GM19324 (cell line): ENCODE measurements at regions not wholly inside any gene's neighbourhood (a gene's known extent, or its start where the extent isn't known, plus 50 kb on each side); places are given as distances from the start of the nearest gene placed in this dataset.
"Not testable (repeated sequence)": the region's sequence is repeated elsewhere in the genome, so short reads cannot be mapped to it uniquely, and the experiment has no call there.

Experiments used
- ATAC-seq: cut with Tn5 transposase; IDR thresholded peaks from one replicate; pipeline ENCODE4 v1.9.1; 2021; ENCODE audit warnings: mild to moderate bottlenecking, moderate library complexity; ENCODE audit not compliant: unreplicated experiment, low FRiP score

GRCh38 chr6:140772576-140772975 lies 1360.1 kb upstream of the GJE1 start:
- ATAC-seq: no peak

- ATAC-seq: no peak
These were observed 1364.6 kb upstream of the GJE1 start for GRCh38 chr6:140768133-140768532.

- no peak for ATAC-seq
These were observed 1365.7 kb upstream of the GJE1 start for GRCh38 chr6:140766999-140767398.

DNA sequence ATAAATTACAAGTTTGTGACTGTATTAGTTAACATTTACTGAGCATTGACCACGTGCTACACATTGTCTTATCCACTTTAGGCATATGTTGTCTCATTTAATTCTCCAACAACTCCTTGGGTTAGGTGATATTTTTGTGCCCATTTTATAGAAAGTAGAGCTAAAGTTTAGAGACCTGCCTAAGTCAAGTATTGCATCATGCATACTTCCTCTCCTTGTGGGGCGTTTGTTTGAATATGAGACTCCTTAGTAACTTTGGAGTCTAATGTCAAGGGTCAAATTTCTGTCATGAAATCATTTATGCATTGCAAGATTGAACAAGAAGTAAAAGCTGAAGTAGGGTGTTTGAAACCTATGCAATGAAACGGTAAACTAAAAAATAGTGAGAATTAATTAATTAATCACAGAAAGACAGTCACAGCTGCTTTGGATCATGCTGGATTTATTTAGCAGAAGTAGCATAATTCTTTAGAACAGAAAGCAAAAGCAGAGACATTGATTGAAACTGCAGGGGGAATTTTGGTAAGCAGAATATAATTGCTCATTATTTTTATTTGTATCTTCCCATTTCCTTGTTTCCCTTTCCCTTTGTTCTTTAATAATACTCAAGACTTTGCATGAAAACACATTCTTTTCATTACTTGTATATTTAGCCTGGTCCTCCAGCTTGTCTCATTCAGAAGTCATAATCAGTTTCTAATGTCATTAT lies 1374.4 kb upstream of the GJE1 start:
- ATAC-seq: no peak

- no peak for ATAC-seq
These were observed 1377.8 kb upstream of the CITED2 start for GRCh38 chr6:140752234-140752633.

DNA sequence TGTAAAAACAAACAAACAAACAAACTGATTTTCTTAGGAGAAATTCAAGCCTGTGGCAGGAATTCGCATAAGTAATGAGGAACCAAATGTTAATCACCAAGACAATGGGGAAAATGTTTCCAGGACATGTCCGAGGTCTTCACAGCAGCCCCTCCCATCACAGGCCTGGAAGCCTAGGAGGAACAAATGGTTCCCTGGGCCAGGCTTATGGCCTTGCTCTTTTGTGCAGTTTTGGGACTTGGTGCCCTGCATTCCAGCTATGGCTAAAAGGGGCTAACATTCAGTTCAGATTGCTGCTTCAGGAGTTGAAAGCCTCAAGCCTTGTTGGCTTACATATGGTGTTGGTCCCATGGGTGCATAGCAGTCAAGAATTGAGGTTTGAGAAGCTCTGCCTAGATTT lies 1372.7 kb upstream of the CITED2 start:
- no peak for ATAC-seq

GRCh38 chr6:140744659-140745320 lies 1370.3 kb upstream of the CITED2 start:
- no peak for ATAC-seq

DNA sequence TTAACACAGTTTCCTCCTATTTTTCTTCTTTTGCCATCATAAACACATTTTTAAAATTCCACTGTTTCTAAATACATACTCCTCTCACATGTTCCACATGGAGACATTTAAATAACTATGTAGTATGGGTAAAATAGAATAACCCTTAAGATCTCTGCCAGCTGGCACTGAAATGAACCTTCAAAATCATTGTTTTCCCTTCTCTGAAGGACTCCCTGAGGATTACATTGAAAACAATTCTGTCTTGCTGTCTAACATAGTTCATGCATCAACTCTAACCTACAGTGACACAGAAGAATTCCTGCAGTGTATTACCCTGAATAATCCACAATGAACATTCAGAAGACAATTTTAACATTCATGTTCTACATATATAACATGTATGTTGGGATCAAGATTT lies 1361.8 kb upstream of the CITED2 start:
- ATAC-seq: no peak

DNA sequence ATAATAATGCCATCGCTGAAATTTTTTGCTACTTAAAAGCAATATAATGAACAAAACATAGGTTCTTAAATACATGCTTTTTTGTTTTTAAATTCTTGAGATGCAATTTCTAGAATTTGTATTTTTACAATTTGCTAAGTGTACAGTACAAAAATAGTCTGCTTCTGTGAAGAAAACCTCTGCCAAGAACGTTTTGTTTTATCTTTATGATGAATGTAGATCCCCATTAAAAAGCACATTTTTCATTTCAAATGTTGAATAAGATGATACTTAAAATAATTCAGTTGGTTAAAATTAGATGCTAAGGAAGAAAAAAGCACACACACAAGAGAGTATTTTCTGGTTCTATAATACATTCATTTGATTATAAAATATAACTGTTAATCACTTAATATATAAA lies 1358.5 kb upstream of the CITED2 start:
- no peak for ATAC-seq

- ATAC-seq: no peak
These were observed 1357.7 kb upstream of the CITED2 start for GRCh38 chr6:140732155-140732554.

DNA sequence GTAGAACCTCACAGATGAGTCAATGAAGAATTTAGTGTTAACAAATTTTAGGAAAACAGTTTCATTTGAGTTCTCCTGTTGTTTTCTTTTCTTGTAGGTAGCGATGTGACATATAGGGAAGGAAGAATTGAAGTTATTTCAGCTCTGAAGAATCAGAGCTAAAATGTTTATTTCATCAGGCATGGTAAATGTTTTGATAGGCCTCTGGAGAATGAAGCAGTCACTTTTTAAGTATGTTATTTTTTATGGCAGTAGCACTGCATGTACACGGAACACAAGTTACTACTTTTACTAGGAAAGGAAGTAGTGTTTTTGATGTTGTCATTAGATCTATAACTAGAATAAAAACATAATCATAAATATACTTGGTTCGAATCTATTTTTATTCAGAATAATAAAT lies 1357.3 kb upstream of the CITED2 start:
- ATAC-seq: no peak

DNA sequence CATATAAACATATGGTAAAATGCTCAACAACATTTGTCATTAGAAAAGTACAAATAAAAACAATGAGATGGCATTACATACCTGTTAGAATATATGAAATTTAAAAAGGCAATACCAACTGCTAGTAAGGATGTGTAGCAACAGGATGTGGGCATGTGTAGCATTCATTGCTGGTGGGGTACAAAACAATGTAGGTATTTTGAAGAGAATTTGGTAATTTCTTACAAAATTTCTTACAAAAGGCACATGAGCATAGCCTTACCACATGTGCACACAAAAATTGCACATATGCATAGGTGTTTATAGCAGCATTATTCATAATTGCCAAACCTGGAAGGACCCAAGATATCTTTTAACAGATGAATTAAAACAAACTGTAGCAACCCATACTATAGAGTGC lies 1355.1 kb upstream of the CITED2 start:
- ATAC-seq: no peak

DNA sequence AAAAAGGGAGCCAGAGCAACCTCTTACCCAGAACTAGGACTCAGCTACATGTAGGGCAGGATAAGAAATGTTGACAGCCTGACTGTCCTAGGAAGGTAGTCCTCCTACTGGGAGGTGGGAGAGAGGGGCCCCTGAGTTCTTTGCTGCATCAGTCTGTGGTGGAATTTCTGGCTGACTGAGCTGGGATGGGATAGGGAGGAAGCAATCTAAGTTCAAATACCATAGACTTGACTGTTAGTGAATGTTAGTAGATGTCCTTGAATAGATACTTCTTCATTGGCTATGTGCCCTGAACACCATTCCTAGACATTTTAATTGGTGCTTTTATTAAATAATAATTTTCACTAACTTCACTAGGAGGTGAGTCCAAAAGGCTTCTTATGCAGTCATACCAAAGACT lies 1343.6 kb upstream of the CITED2 start:
- ATAC-seq: no peak

GRCh38 chr6:140713495-140713894 lies 1339.0 kb upstream of the CITED2 start:
- ATAC-seq: no peak

DNA sequence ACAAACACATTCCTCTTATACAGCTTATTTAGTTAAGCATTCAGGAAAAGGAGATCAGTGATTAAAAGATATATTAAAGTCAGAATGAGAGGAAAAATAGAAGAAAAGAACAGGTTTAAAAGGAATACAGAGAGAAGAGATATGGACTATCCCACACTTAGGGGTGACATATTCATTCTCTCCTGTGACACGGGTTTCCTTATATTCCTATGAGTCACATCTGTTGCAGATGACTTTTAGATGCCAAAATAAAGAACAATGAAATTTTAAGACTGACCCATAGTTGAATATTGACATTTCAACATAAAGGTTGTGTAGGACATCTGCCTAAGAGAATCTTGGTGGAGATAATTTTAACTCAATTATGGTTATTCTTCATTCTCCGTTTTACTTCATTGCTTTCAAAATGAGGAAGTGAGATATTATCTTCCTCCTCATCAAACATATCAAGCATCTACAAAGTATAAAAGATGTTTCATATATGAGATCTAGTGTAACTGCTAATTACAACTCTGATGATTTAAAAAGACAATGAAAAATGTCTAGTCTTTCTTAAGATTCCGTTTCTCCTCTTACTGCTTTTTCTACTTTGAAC lies 1336.7 kb upstream of the CITED2 start:
- no peak for ATAC-seq

GRCh38 chr6:140708441-140708840 lies 1334.0 kb upstream of the CITED2 start:
- no peak for ATAC-seq

DNA sequence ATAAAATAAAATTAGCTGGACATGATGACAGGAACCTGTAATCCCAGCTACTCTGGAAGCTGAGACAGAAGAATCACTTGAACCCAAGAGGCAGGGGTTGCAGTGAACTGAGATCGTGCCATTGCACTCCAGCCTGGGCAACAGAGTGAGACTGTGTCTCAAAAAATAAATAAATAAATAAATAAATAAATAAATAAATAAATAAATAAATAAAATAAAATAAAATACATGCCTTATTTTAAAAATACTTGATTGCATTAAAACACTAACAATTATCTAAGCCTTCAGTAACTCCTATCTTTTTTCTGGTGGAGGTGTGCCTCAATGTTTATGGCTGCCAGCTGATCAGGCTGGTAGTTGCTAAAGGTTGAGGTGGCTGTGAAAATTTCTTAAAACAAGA lies 1329.6 kb upstream of the CITED2 start:
- not testable (repeated sequence) for ATAC-seq

DNA sequence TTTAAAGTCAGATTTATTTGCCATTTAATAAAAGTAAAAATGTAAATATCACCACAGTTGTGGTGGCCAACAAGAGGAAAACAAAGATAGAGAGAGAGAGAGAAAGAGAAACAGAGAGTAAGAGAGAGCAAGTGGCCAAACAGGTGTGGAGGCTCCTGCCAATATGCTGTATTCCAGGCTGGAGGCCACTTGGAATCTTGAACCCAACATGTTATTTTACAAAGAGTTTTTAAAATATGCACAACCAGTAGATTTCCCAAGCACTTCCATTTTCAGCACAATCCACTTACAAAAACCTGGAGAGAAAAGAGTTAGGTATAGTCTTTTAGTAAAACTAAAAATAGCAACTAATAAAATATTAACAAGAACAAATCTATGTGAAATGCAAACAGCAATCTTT lies 1323.1 kb upstream of the CITED2 start:
- no peak for ATAC-seq

DNA sequence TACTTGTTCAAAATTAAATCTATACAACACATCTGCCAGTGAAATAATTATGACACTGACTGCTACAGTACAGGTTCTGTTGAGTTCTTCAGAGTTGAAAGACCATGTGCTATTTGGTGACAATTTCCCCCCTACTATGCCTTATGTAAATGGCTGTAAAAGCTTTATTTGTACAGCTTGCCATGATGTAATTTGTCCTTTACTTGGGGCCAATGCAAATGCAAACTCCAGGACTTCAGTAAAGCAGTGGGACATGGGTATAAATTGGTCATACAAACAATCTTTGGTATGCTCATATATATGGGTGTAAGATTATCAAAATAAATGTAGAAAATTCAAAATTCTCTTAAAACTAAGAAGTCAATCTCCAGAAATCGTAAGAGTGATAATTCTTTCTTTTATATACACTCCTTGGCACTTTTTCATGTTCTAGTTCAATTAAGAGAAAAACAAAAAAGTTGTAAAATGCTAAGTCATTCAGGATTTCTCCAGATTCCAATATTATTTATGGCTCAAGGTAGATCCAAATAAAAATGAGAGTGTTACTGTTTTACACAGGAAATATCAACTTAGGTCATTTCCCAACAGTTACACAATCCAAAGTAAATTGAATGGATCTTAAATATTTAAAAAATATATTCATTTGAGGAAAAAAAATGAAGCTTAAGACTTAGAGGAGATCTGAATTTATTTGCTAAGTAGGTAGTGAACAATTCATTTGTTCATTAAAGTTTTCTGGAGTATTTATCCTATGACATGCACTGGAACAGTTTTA lies 1310.5 kb upstream of the CITED2 start:
- ATAC-seq: no peak

DNA sequence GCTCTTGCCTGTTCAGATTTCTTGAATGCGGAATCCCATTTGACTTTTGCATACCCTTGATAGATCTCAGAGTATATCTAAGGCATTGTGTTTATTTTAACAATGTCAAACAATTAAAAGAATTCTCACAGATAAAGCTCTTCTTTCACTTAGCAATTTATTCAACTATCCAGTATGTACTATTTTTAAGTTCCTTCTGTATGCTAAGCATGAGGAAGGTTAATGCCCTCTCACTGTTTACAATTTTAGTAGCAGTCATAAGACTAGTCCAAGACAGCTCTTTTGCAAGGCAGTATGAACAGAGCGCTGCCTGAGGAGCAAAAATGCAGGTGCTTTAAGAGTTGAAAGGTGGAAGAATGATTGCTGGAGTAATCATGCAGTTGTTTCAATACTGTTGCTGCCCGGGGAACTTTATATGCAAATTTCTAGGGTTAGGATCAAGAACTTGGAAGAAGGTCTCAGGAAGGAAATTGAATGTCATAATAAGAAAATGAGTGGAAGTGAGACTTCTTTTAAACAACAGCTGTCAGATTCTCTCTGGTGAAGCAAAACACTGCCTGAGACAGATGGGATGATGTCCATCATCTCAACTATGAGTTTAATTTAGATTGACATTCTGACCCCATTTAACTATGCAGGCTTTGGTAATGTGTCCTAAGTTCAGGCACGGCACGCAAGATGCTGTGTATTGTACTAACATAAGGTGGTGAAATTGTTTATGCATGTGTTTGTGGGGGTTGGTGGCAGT lies 1303.5 kb upstream of the CITED2 start:
- ATAC-seq: no peak

DNA sequence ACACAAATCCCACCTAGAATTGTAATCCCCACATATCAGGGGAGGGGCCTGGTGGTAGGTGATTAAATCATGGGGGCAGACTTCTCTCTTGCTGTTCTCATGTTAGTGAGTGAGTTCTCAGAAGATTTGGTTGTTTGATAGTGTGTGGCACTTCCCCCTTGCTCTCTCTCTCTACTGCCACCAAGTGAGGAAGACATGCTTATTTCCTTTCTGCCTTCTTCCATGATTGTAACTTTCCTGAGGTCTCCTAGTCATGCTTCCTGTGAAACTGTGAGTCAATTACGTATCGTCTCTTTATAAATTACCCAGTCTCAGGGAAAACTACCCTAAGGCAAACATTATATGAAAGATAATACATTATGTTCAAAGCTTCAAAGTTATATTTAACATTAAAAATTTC lies 1297.5 kb upstream of the CITED2 start:
- no peak for ATAC-seq
